ENCODE measurements at regions not wholly inside any gene's neighbourhood (a gene's known extent, or its start where the extent isn't known, plus 50 kb on each side); places are given as distances from the start of the nearest gene placed in this dataset.

- intact Hi-C loops (cut with DNase I), result no loop called here
Observed at GRCh38 chr2:240293557-240294461, 141.7 kb upstream of the GPC1 start.

GRCh38 chr2:240294514-240294913 lies 140.9 kb upstream of the GPC1 start:
- WGBS (ENCODE audit: insufficient coverage, low coverage, low lambda C conversion rate, missing lambda C conversion rate), result 38% methylated on average over 3 of the region's 5 CpGs
- no peaks in the 10 kb centered on the region for H3K27me3 ChIP-seq
- intact Hi-C loops (cut with DNase I), result no loop called here
- TF ChIP-seq CTCF (IDR thresholded peaks at IDR 0.05) (no peak), POLR2A (IDR thresholded peaks at IDR 0.05) (no peak)
- H3K4me1 ChIP-seq, result no peaks in the 10 kb centered on the region
- no peak for ATAC-seq
- no peak overlapping the region for H3K4me3 ChIP-seq
- no peaks in the 10 kb centered on the region for H3K9me3 ChIP-seq
- H3K27ac ChIP-seq, result no peak overlapping the region
- no peak for DNase-seq
- H3K36me3 ChIP-seq, result no peaks in the 10 kb centered on the region

More at GRCh38 chr2:240293557-240294461, 141.7 kb upstream of the GPC1 start:
- Histone ChIP-seq H3K36me3 (no peaks in the 10 kb centered on the region), H3K9me3 (no peaks in the 10 kb centered on the region), H3K27ac (no peak overlapping the region), H3K4me3 (no peak overlapping the region), H3K4me1 (no peaks in the 10 kb centered on the region), H3K27me3 (no peaks in the 10 kb centered on the region)
- 40% methylated on average over 2 of the region's 24 CpGs for WGBS (ENCODE audit: insufficient coverage, low coverage, low lambda C conversion rate, missing lambda C conversion rate)
- DNase-seq (no peak), ATAC-seq (no peak)
- TF ChIP-seq CTCF (IDR thresholded peaks at IDR 0.05), result no peak
- no peak for TF ChIP-seq POLR2A (IDR thresholded peaks at IDR 0.05)

GRCh38 chr2:240295256-240296103 lies 140.0 kb upstream of the GPC1 start:
- no peaks in the 10 kb centered on the region for H3K9me3 ChIP-seq
- no peak overlapping the region for H3K4me3 ChIP-seq
- no peak for DNase-seq
- WGBS (ENCODE audit: insufficient coverage, low coverage, low lambda C conversion rate, missing lambda C conversion rate), result 70% methylated on average over 12 of the region's 24 CpGs
- no peaks in the 10 kb centered on the region for H3K4me1 ChIP-seq
- no peak for TF ChIP-seq CTCF (IDR thresholded peaks at IDR 0.05)
- no peak for TF ChIP-seq POLR2A (IDR thresholded peaks at IDR 0.05)
- intact Hi-C loops (cut with DNase I), result no loop called here
- H3K27ac ChIP-seq, result no peak overlapping the region
- no peaks in the 10 kb centered on the region for H3K36me3 ChIP-seq
- no peak for ATAC-seq
- no peaks in the 10 kb centered on the region for H3K27me3 ChIP-seq

GRCh38 chr2:240296104-240296406 lies 139.4 kb upstream of the GPC1 start:
- TF ChIP-seq CTCF (IDR thresholded peaks at IDR 0.05) (no peak), POLR2A (IDR thresholded peaks at IDR 0.05) (no peak)
- Histone ChIP-seq H3K4me3 (no peak overlapping the region), H3K4me1 (no peaks in the 10 kb centered on the region), H3K27me3 (no peaks in the 10 kb centered on the region), H3K36me3 (no peaks in the 10 kb centered on the region), H3K27ac (no peak overlapping the region), H3K9me3 (no peaks in the 10 kb centered on the region)
- ATAC-seq (no peak), DNase-seq (no peak)
- intact Hi-C loops (cut with DNase I), result no loop called here
- WGBS (ENCODE audit: insufficient coverage, low coverage, low lambda C conversion rate, missing lambda C conversion rate), result 60% methylated on average over 5 of the region's 11 CpGs

Data from right lobe of liver (tissue), 6 donors.